ENCODE measurements at regions not wholly inside any gene's neighbourhood (a gene's known extent, or its start where the extent isn't known, plus 50 kb on each side); places are given as distances from the start of the nearest gene placed in this dataset.

DNA sequence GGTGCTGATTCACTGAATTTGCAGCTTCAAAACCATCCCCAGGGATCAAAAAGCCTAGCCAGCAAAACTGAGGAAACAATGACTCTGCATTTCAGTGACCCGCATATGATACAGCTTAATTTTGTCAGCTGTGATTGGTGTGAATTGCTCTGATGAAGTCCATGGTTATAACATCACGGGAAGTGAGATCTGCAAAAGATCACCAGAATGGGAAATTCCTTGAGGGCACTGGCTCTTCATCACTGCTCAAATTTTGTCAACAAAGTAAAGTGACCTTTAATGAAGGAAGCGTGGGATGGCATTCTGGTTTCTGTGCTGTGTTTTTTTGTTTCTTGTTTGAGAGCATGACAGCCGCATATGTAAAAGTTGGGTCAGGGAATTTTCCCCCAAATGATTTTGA lies 745.9 kb downstream of the GATA3 start:
- Mint-ChIP-seq H3K4me3 (no peak overlapping the region), H3K27me3 (ENCODE audit: low read depth in 2 of 2) (peaks cover 0 to 3% of the 10 kb centered on the region in 2 donors), H3K36me3 (no peaks in the 10 kb centered on the region), H3K27ac (no peak overlapping the region), H3K9me3 (peaks cover 2 to 3% of the 10 kb centered on the region in 2 donors), H3K4me1 (no peaks in the 10 kb centered on the region)
- intact Hi-C loops (cut with micrococcal nuclease), result no loop called here
- Histone ChIP-seq H3K4me1 (ENCODE audit: control insufficient read depth, insufficient read depth, low read length) (no peaks in the 10 kb centered on the region), H3K4me3 (ENCODE audit: low read length) (no peak overlapping the region), H3K9me3 (ENCODE audit: control insufficient read depth, insufficient read depth, low read length) (no peaks in the 10 kb centered on the region), H3K36me3 (ENCODE audit: control insufficient read depth, insufficient read depth, low read length) (no peaks in the 10 kb centered on the region), H3K27me3 (ENCODE audit: control insufficient read depth, insufficient read depth, low read length) (peaks cover 2% of the 10 kb centered on the region), H3K27ac (ENCODE audit: low read length) (no peak overlapping the region)
- DNase-seq (no peak), ATAC-seq (no peak)
- 77% methylated on average over 4 of the region's 4 CpGs for WGBS (ENCODE audit: insufficient coverage)
- TF ChIP-seq, protein P1, sequence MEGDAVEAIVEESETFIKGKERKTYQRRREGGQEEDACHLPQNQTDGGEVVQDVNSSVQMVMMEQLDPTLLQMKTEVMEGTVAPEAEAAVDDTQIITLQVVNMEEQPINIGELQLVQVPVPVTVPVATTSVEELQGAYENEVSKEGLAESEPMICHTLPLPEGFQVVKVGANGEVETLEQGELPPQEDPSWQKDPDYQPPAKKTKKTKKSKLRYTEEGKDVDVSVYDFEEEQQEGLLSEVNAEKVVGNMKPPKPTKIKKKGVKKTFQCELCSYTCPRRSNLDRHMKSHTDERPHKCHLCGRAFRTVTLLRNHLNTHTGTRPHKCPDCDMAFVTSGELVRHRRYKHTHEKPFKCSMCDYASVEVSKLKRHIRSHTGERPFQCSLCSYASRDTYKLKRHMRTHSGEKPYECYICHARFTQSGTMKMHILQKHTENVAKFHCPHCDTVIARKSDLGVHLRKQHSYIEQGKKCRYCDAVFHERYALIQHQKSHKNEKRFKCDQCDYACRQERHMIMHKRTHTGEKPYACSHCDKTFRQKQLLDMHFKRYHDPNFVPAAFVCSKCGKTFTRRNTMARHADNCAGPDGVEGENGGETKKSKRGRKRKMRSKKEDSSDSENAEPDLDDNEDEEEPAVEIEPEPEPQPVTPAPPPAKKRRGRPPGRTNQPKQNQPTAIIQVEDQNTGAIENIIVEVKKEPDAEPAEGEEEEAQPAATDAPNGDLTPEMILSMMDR (IDR thresholded peaks at IDR 0.05), result no peak

DNA sequence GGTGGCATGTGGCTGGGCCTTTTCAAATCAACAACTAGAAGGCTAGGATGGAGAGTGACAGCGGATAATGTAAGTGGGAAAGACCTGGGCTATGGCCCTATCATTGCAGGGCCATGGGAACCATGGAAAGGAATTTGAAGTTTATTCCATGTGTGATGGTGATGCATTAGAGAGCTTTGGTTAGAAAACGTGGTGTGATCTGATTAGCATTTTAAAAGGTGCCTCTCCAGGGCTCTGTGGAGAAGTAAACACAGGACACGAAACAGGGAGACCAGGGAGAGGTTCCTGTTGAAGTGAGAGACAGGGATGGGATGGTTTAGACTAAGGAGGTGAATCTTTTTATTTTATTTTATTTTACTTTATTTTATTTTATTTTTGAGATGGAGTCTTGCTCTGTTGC lies 749.5 kb downstream of the GATA3 start:
- Mint-ChIP-seq H3K4me3 (no peak overlapping the region), H3K36me3 (no peaks in the 10 kb centered on the region), H3K9me3 (peaks cover 4 to 5% of the 10 kb centered on the region in 2 donors), H3K27ac (no peak overlapping the region), H3K4me1 (no peaks in the 10 kb centered on the region), H3K27me3 (ENCODE audit: low read depth in 2 of 2) (peaks cover 0 to 3% of the 10 kb centered on the region in 2 donors)
- no peaks in the 10 kb centered on the region for H3K9me3 ChIP-seq (ENCODE audit: control insufficient read depth, insufficient read depth, low read length)
- no peak for DNase-seq
- peaks cover 2% of the 10 kb centered on the region for H3K27me3 ChIP-seq (ENCODE audit: control insufficient read depth, insufficient read depth, low read length)
- H3K4me1 ChIP-seq (ENCODE audit: control insufficient read depth, insufficient read depth, low read length), result no peaks in the 10 kb centered on the region
- no peak overlapping the region for H3K4me3 ChIP-seq (ENCODE audit: low read length)
- ATAC-seq, result no peak
- H3K27ac ChIP-seq (ENCODE audit: low read length), result no peak overlapping the region
- intact Hi-C loops (cut with micrococcal nuclease), result no loop called here
- 74% methylated on average over 3 of the region's 3 CpGs for WGBS (ENCODE audit: insufficient coverage)
- H3K36me3 ChIP-seq (ENCODE audit: control insufficient read depth, insufficient read depth, low read length), result no peaks in the 10 kb centered on the region
- TF ChIP-seq, protein P1 (IDR thresholded peaks at IDR 0.05), result no peak

DNA sequence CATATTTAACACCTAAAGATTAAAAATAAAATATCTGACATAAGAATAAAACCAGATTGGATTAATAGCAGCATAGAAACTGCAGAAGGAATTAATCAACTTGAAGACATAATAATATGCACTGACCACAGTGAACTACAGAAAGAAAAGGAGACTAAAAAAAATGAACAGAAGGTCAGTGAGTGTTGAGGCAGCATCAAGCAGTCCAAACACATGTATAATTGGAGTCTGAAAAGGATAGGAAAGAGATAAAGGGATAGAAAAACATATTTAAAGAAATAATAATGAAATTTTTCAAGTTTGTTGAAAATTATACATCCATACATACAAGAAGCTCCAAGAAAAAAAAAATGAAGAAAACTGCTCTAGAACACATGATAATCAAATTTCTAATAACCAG lies 756.2 kb downstream of the GATA3 start:
- Mint-ChIP-seq H3K4me1 (no peaks in the 10 kb centered on the region), H3K4me3 (no peak overlapping the region)

DNA sequence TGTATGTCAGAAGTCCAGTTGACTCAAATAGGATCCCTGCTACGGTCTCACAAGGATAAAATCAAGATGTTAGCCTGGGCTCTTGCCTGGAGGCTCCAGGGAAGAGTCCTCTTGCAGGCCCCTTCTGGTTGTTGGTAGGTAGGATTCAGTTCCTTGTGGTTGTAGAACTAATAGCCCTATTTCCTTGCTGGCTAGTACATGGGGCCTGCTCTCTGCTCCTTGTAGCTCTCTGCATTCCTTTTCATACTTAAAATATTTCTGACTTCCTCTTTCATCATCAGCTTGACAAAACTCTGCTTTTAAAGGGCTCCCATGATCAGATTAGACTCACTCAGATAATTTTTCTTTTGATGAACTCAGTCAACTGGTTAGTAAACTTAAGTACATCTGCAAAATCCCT lies 756.7 kb downstream of the GATA3 start:
- Mint-ChIP-seq H3K4me1 (no peaks in the 10 kb centered on the region), H3K9me3 (peaks cover 2 to 3% of the 10 kb centered on the region in 2 donors), H3K4me3 (no peak overlapping the region), H3K27ac (no peak overlapping the region), H3K27me3 (ENCODE audit: low read depth in 2 of 2) (no peaks in the 10 kb centered on the region), H3K36me3 (no peaks in the 10 kb centered on the region)
- H3K27me3 ChIP-seq (ENCODE audit: control insufficient read depth, insufficient read depth, low read length), result no peaks in the 10 kb centered on the region
- no peak overlapping the region for H3K27ac ChIP-seq (ENCODE audit: low read length)
- DNase-seq (no peak), ATAC-seq (no peak)
- intact Hi-C loops (cut with micrococcal nuclease), result no loop called here
- H3K4me1 ChIP-seq (ENCODE audit: control insufficient read depth, insufficient read depth, low read length), result no peaks in the 10 kb centered on the region
- no peaks in the 10 kb centered on the region for H3K36me3 ChIP-seq (ENCODE audit: control insufficient read depth, insufficient read depth, low read length)
- 83% methylated on average over 1 of the region's 1 CpG for WGBS (ENCODE audit: insufficient coverage)
- H3K9me3 ChIP-seq (ENCODE audit: control insufficient read depth, insufficient read depth, low read length), result no peaks in the 10 kb centered on the region
- TF ChIP-seq, protein P1 (IDR thresholded peaks at IDR 0.05), result no peak
- no peak overlapping the region for H3K4me3 ChIP-seq (ENCODE audit: low read length)

More for the DNA sequence above, 756.2 kb downstream of the GATA3 start:
- Histone ChIP-seq H3K4me3 (ENCODE audit: low read length) (no peak overlapping the region), H3K36me3 (ENCODE audit: control insufficient read depth, insufficient read depth, low read length) (no peaks in the 10 kb centered on the region), H3K9me3 (ENCODE audit: control insufficient read depth, insufficient read depth, low read length) (no peaks in the 10 kb centered on the region), H3K4me1 (ENCODE audit: control insufficient read depth, insufficient read depth, low read length) (no peaks in the 10 kb centered on the region), H3K27ac (ENCODE audit: low read length) (no peak overlapping the region), H3K27me3 (ENCODE audit: control insufficient read depth, insufficient read depth, low read length) (no peaks in the 10 kb centered on the region)
- Mint-ChIP-seq H3K9me3 (peaks cover 2 to 3% of the 10 kb centered on the region in 2 donors), H3K27me3 (ENCODE audit: low read depth in 2 of 2) (no peaks in the 10 kb centered on the region), H3K27ac (no peak overlapping the region), H3K36me3 (no peaks in the 10 kb centered on the region)
- no peak for ATAC-seq
- intact Hi-C loops (cut with micrococcal nuclease), result no loop called here
- no peak for DNase-seq
- TF ChIP-seq, protein P1 (IDR thresholded peaks at IDR 0.05), result no peak
